Tibial nerve (tissue), 3 donors: ENCODE measurements at regions not wholly inside any gene's neighbourhood (a gene's known extent, or its start where the extent isn't known, plus 50 kb on each side); places are given as distances from the start of the nearest gene placed in this dataset.

Experiments used
- CTCF ChIP-seq, 5 experiments: fragments of 200-600 bp in 3 of 5; fragments of 450-650 bp in 2 of 5; sonication (generic) in 3 of 5; IDR thresholded peaks; one replicate each; pipeline ENCODE4 v1.5.1; 2016 to 2019; ENCODE audit warnings: antibody characterized with exemption in 5 of 5, mild to moderate bottlenecking in 3 of 5, moderate library complexity in 2 of 5
- POLR2A ChIP-seq, 2 donors: fragments of 450-650 bp; IDR thresholded peaks; one replicate each; pipeline ENCODE4 v1.6.1; 2017; ENCODE audit warnings: antibody characterized with exemption in 2 of 2, mild to moderate bottlenecking in 2 of 2, moderate library complexity in 2 of 2

GRCh38 chr20:22825546-22825945, 209.6 kb upstream of the SSTR4 start:
- TF ChIP-seq CTCF (IDR thresholded peaks at IDR 0.05) = no peak
- no peak for TF ChIP-seq POLR2A (IDR thresholded peaks at IDR 0.05)
